PC-9 (cell line): ENCODE measurements at regions not wholly inside any gene's neighbourhood (a gene's known extent, or its start where the extent isn't known, plus 50 kb on each side); places are given as distances from the start of the nearest gene placed in this dataset.
A peak's percentile ranks its signal among the peaks of the same experiment; 100 is the strongest.

Experiments
- BruUV-seq: library from RNA; stranded (reverse); fragments of 400-500 nt; replicated peaks from 2 replicates; lab custom pipeline; 2021; lab: Mats Ljungman, UMichigan
- CTCF ChIA-PET: fragments of 300-600 bp; sonication (Branson Sonifier 250); formaldehyde crosslinking; loops from one replicate; lab custom pipeline; 2022; ENCODE audit warnings: antibody characterized with exemption; lab: Charles Lee
- POLR2A ChIA-PET: fragments of 300-600 bp; sonication (Branson Sonifier 250); formaldehyde crosslinking; loops from one replicate; lab custom pipeline; 2022; ENCODE audit warnings: antibody characterized with exemption; ENCODE audit not compliant: unreplicated experiment; lab: Charles Lee
- DNase-seq, 2 experiments: peaks; one replicate each; pipeline versions ENCODE4 v3.0.0 to v3.0.0-alpha.2; 2015 to 2022; ENCODE audit warnings: mixed read lengths in 1 of 2
- H2AFZ ChIP-seq: fragments of 200-600 bp; sonication (generic); 2 replicates; pipeline ENCODE4 v1.8.1; 2017; ENCODE audit warnings: antibody characterized with exemption
- H3F3A ChIP-seq: fragments of 200-600 bp; sonication (generic); 2 replicates; pipeline ENCODE4 v1.8.1; 2017; ENCODE audit warnings: antibody characterized with exemption, mild to moderate bottlenecking, low read depth; ENCODE audit not compliant: insufficient read depth
- H3K27ac ChIP-seq: fragments of 200-600 bp; sonication (generic); 2 replicates; pipeline ENCODE4 v1.6.1; 2016; ENCODE audit warnings: mixed run types
- H3K27me3 ChIP-seq: fragments of 200-600 bp; sonication (generic); 2 replicates; pipeline ENCODE4 v1.6.1; 2016; ENCODE audit warnings: low read depth, mixed run types; ENCODE audit not compliant: insufficient read depth
- H3K36me3 ChIP-seq: fragments of 200-600 bp; sonication (generic); 2 replicates; pipeline ENCODE4 v1.6.1; 2016; ENCODE audit warnings: low read depth, mixed run types
- H3K4me1 ChIP-seq: fragments of 200-600 bp; sonication (generic); replicated peaks from 2 replicates; pipeline ENCODE4 v1.6.1; 2016; ENCODE audit warnings: mixed run types; ENCODE audit not compliant: insufficient read depth
- H3K4me2 ChIP-seq: fragments of 200-600 bp; sonication (generic); 2 replicates; pipeline ENCODE4 v1.6.1; 2017; ENCODE audit warnings: mixed run types
- H3K4me3 ChIP-seq: fragments of 200-600 bp; sonication (generic); 2 replicates; pipeline ENCODE4 v1.6.1; 2016; ENCODE audit warnings: mixed run types
- H3K79me2 ChIP-seq: fragments of 200-600 bp; sonication (generic); 2 replicates; pipeline ENCODE4 v1.6.1; 2017; ENCODE audit warnings: low read depth, mixed run types
- H3K9me2 ChIP-seq: fragments of 200-600 bp; sonication (generic); 2 replicates; pipeline ENCODE4 v1.8.1; 2017; ENCODE audit warnings: mild to moderate bottlenecking; ENCODE audit not compliant: insufficient read depth
- H3K9me3 ChIP-seq: fragments of 200-600 bp; sonication (generic); 2 replicates; pipeline ENCODE4 v1.8.1; 2016; ENCODE audit warnings: low read depth; ENCODE audit not compliant: insufficient read depth
- H4K20me1 ChIP-seq: fragments of 200-600 bp; sonication (generic); 2 replicates; pipeline ENCODE4 v1.8.1; 2017; ENCODE audit not compliant: insufficient read depth
- CTCF ChIP-seq: fragments of 200-600 bp; sonication (generic); conservative IDR thresholded peaks from 2 replicates; pipeline ENCODE4 v1.6.1; 2017; ENCODE audit warnings: mixed run types, antibody characterized with exemption, mild to moderate bottlenecking, moderate library complexity
- EZH2 ChIP-seq: fragments of 200-600 bp; sonication (generic); IDR thresholded peaks from 2 replicates; pipeline ENCODE4 v1.8.0; 2017; ENCODE audit warnings: antibody characterized with exemption, low read depth
- intact Hi-C: fragments of 100-400 bp; cut with micrococcal nuclease; formaldehyde crosslinking; loops from one replicate; pipeline ENCODE4 v1.10.0; 2022; ENCODE audit not compliant: unreplicated experiment

GRCh38 chr11:19567996-19568395 lies 144.6 kb upstream of the NAV2 start:
- BruUV-seq = no TSS peak
- Histone ChIP-seq H3K36me3 (no peaks in the 10 kb centered on the region), H3K27me3 (no peaks in the 10 kb centered on the region), H3K9me3 (no peaks in the 10 kb centered on the region), H3K79me2 (no peaks in the 10 kb centered on the region), H3F3A (no peaks in the 10 kb centered on the region), H3K4me1 (no peaks in the 10 kb centered on the region), H3K27ac (no peak overlapping the region), H3K4me3 (no peak overlapping the region), H3K4me2 (no peak overlapping the region), H4K20me1 (no peaks in the 10 kb centered on the region), H3K9me2 (no peaks in the 10 kb centered on the region), H2AFZ (no peak overlapping the region)
- CTCF ChIA-PET = no interaction called here
- TF ChIP-seq EZH2 (no peak), CTCF (no peak)
- no peak for DNase-seq
- POLR2A ChIA-PET = no interaction called here
- intact Hi-C loops = no loop called here

GRCh38 chr11:19566583-19567379 lies 145.9 kb upstream of the NAV2 start:
- POLR2A ChIA-PET = interaction anchor here (0.7 kb wide), 1 partner anchor 172 kb away, joined by 7 read pairs; no protein-coding TSS in a partner anchor
- no TSS peak for BruUV-seq
- no peaks in the 10 kb centered on the region for H3K27me3 ChIP-seq
- intact Hi-C loops = no loop called here
- no peak overlapping the region for H3K27ac ChIP-seq
- TF ChIP-seq CTCF (no peak), EZH2 (no peak)
- H3K9me3 ChIP-seq = no peaks in the 10 kb centered on the region
- H3K4me3 ChIP-seq = no peak overlapping the region
- no peaks in the 10 kb centered on the region for H3K4me1 ChIP-seq
- peak in 1 of 2 experiments; percentile 19 for DNase-seq
- no peak overlapping the region for H2AFZ ChIP-seq
- no peaks in the 10 kb centered on the region for H3F3A ChIP-seq
- no peaks in the 10 kb centered on the region for H3K36me3 ChIP-seq
- CTCF ChIA-PET = interaction anchor here (0.6 kb wide), 1 partner anchor 35 kb away, joined by 3 read pairs; no protein-coding TSS in a partner anchor
- no peaks in the 10 kb centered on the region for H3K9me2 ChIP-seq
- no peaks in the 10 kb centered on the region for H4K20me1 ChIP-seq
- H3K4me2 ChIP-seq = no peak overlapping the region
- H3K79me2 ChIP-seq = no peaks in the 10 kb centered on the region

- Histone ChIP-seq H3K9me2 (no peaks in the 10 kb centered on the region), H3K27me3 (no peaks in the 10 kb centered on the region), H3K36me3 (no peaks in the 10 kb centered on the region), H3K9me3 (no peaks in the 10 kb centered on the region), H3K4me1 (no peaks in the 10 kb centered on the region), H3K4me2 (no peak overlapping the region), H2AFZ (no peak overlapping the region), H3K4me3 (no peak overlapping the region), H3K27ac (no peak overlapping the region), H4K20me1 (no peaks in the 10 kb centered on the region), H3F3A (no peaks in the 10 kb centered on the region), H3K79me2 (no peaks in the 10 kb centered on the region)
- TF ChIP-seq CTCF (no peak), EZH2 (no peak)
- intact Hi-C loops = loop anchor here (2.0 kb wide), 1 partner anchor 1587 kb away; no protein-coding TSS in a partner anchor
- CTCF ChIA-PET = no interaction called here
- DNase-seq = peak in 1 of 2 experiments; percentile 0
- POLR2A ChIA-PET = interaction anchor here (0.6 kb wide), 2 partner anchors 338 to 495 kb away, joined by 7 to 11 read pairs; no protein-coding TSS in a partner anchor
- BruUV-seq = no TSS peak
Measured at GRCh38 chr11:19565639-19566038, 147.0 kb upstream of the NAV2 start.
